Islet precursor cell (in vitro differentiated cells): ENCODE measurements at regions not wholly inside any gene's neighbourhood (a gene's known extent, or its start where the extent isn't known, plus 50 kb on each side); places are given as distances from the start of the nearest gene placed in this dataset.

Experiments
- DNase-seq: peaks from one replicate; pipeline ENCODE4 v3.0.0-alpha.2; 2018

GRCh38 chr2:5959836-5960820 is 267.9 kb downstream of the SOX11 start:
- DNase-seq, result peak; percentile 35

DNA sequence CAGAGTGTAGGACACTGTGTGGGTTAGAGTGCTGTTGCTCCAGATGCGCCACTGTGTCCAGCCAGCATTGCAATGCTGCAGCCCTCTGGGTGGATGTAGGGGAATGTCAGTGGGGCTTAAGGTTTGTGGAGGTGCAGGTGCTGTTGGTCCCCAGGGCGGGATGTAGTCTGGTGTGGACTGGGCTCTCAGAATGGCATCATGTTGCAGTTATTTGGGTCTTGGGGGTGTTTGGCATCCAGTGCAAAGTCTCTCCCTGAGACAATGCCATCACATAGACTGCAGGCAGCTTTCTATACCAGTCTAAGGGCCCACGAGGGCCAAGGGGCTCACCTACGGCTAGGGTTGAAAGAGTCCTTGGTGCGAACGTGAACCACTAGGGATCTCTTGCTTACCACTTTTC is 275.3 kb downstream of the SOX11 start:
- no peak for DNase-seq

DNA sequence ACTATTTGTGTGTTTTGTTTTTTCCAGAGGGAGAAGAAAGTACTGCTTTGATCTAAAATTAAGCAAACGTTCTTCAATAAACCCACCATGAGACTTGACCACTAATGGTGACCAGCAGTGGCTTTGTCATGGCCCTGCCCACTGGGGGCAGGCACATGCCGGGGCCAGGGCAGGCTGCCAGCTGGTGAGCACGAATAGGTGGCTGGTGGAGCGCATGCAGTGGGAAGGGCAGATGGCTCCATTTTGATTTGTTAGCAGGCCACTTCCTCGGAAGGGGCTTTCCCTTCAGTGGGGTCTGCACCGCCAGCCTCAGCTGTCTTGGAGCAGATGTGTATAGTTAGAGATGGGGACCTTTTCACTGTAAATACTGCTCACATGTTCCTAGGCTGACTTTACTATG is 277.1 kb downstream of the SOX11 start:
- DNase-seq, result peak; percentile 27

DNA sequence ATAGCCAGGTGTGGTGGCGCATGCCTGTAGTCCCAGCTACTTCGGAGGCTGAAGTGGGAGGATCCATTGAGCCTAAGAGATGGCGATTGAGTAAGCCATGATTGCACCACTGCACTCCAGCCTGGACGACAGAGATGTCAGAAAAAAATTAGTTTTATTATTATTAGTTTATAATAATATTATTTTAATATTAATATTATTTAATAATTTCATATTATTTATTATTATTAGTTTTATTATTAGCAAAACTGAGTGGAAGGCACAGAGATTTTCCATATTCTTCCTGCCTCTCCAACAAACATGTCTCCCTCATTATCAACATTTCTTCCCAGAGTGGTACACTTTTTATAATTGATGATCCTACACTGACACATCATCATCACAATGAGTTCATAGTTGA is 278.2 kb downstream of the SOX11 start:
- no peak for DNase-seq

GRCh38 chr2:5974477-5974876 is 282.3 kb downstream of the SOX11 start:
- DNase-seq, result no peak

DNA sequence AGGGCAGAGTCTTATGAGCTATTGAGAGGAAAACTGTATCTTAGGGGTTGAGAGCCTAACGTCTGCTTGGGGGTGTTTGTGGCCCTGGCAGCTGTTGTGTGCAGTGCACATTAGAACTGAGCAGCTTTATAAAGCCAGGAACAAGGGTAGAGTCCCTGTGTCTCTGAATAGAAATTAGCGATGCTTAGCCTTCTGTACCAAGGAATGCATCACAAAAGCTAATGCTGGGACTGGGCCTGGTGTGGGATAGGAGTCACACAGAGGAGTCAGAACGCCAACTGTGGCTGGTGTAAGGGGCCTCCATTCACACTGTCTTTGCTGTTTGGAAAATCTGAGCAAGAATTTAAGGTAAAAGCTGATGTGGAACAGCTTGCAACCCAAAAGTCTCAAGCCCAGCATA is 283.2 kb downstream of the SOX11 start:
- no peak for DNase-seq

GRCh38 chr2:5976531-5977065 is 284.4 kb downstream of the SOX11 start:
- DNase-seq, result no peak

- DNase-seq, result no peak
These were observed 285.3 kb downstream of the SOX11 start for GRCh38 chr2:5977477-5977876.

GRCh38 chr2:5978131-5978751 is 286.1 kb downstream of the SOX11 start:
- DNase-seq, result no peak

DNA sequence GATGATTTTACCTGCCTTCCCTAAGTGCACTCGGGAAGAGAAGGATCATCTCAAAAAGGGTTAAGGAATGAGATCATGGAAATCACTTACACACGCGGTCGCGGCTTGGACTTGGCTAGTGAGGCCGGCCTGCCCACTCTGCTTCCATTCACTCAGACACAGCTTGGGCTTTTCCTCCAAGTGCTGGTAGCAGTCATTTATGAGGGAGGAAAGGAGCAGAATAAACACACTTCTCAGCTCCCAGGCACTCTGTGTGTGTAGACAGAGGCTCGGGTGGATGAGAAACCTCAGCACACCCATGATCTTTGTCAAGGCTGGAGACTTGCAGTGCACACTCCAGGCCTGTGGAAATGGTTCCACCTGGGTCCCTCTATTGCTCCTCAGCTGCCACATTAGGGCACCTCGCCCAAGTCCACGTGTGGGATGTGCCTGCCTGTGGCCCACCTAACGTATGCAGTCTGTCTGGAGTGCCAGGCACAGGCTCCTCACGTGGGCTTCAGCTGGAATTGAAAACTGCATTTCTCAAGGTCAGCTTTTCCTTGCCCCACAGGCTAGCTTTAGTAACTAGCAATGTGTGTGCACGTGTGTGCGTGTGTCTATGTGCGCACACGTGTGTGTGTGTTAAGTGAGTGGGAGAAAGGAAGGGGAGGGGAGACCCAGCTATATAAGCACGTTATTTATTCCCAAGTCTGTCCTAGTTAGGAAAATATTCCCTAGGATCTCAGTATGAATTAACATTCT is 288.4 kb downstream of the SOX11 start:
- DNase-seq, result no peak

- DNase-seq, result no peak
These were observed 290.2 kb downstream of the SOX11 start for GRCh38 chr2:5982193-5982902.

GRCh38 chr2:5982903-5983265 is 290.7 kb downstream of the SOX11 start:
- no peak for DNase-seq

DNA sequence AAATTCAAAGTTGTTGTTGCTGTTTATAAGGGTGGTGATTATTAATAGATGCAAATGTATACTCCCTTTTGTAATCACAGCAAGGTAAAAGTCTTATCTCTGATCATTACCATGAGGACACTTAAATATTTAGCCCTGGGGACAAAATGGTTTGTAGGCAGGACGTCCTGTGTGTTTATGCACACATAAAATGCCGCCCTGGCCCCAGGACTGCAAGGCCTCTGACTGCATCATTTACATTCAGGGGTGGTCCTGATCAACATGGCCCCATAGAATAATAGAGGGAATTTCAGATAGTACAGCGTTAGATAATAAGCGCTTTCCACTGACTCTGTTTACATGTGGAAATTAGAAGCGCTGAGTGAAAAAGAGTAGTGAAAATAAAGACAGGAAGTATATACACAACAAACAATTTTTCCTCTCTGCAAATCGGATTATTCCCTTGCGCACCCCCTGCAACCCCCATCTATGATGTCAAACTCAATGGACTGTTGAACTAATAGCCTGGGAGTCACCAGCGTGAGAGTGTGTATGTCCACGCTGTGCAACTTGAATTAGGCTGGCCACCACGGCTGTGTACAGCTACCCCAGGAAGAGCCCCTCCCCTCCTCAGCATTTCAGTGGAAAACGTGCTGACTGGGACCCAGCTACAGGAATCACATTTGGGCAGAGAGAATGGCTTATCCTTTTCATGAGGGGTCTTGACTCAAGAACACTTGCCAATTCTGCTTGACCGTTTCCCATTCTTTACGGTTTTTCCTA is 291.5 kb downstream of the SOX11 start:
- DNase-seq, result no peak

GRCh38 chr2:5984273-5984655 is 292.1 kb downstream of the SOX11 start:
- DNase-seq, result no peak

DNA sequence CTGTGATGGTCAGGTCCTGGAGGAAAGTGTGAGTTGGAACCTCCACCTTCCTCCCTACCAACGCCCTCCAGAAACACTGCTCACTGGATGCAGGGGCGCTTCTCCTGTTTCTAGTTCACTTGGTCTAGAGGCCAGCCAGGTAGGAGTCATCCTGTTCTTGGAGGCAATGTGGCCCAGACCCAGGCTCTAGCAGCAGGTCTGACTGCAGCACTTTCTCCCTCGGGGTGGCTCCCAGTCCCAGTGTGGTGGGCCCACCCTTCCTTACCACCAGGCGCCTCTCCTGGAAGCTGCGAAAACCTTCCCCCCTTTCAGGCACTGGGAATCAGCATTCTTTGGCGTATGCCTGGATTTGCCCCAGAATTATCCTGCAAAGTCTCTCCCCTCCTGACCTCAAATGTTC is 292.8 kb downstream of the SOX11 start:
- no peak for DNase-seq

- DNase-seq, result no peak
These were observed 293.6 kb downstream of the SOX11 start for GRCh38 chr2:5985536-5986385.

- DNase-seq, result no peak
These were observed 294.9 kb downstream of the SOX11 start for GRCh38 chr2:5986801-5987787.

GRCh38 chr2:5988120-5988519 is 295.9 kb downstream of the SOX11 start:
- no peak for DNase-seq

DNA sequence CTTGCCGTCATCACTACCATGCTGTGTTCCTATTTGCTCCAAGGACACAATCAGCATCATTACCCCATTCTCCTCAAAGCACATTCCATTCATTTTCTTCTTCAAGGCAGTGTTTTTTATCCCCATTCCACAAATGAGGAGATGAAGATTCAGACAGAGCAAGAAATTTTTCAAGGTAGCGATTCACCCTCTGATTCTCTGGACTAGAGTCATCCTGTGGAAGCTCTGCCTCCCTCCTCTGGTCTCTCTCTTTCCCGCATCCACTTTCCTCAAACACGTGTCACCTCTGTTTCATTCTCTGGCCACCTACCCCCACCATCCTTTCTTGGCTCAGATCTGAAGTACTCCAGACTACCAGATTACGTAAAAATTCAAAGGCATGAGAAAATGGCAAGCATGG is 297.9 kb downstream of the SOX11 start:
- no peak for DNase-seq
